HG03520 (cell line): ENCODE measurements at regions not wholly inside any gene's neighbourhood (a gene's known extent, or its start where the extent isn't known, plus 50 kb on each side); places are given as distances from the start of the nearest gene placed in this dataset.
"Not testable (repeated sequence)": the region's sequence is repeated elsewhere in the genome, so short reads cannot be mapped to it uniquely, and the experiment has no call there.

Source experiments
- ATAC-seq: cut with Tn5 transposase; IDR thresholded peaks from one replicate; pipeline ENCODE4 v1.9.1; 2021; ENCODE audit warnings: mild to moderate bottlenecking, moderate library complexity; ENCODE audit not compliant: unreplicated experiment

- ATAC-seq, result no peak
Measured at GRCh38 chr18:47729356-47729755, 201.1 kb downstream of the SMAD2 start.

DNA sequence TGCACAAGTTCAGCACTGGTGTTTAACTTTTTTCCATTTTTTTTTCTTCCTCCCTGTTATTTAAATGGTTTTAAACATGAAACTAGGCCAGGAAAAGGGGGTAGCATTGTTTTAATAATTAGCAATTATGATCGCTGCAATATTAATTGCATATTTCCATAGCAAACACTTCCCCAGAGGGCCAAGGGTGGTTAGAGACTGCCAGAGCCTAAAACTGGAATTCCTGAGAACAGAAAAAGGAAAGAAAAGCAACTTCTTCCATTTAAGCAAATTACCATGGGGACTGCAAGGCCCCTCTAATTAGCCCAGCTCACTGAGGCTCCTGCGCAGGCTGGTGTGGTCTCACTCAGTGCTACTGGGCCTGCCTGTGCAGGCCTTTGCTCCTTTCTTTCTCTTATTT lies 201.5 kb downstream of the SMAD2 start:
- ATAC-seq, result no peak

GRCh38 chr18:47727409-47727808 lies 203.1 kb downstream of the SMAD2 start:
- ATAC-seq, result no peak

GRCh38 chr18:47726550-47726949 lies 203.9 kb downstream of the SMAD2 start:
- no peak for ATAC-seq

DNA sequence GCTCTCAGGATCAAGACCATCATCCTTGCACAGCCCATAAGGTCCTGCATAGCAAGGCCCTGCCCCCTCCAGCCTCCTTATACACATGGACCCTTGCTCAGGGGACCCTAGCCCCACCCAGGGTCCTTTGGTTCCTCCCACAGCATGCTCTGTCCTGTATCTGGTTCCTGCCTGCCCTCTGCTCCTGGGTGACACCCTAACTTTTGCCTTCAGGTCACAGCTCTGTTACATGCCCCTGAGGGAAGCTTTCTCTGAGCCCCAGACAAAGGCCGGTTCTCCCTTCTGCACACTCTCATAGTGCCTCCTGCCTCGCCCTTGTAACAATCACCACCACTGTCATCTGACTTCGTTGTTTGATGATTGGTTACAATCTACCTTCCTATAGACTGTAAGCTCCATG lies 204.8 kb downstream of the SMAD2 start:
- no peak for ATAC-seq

DNA sequence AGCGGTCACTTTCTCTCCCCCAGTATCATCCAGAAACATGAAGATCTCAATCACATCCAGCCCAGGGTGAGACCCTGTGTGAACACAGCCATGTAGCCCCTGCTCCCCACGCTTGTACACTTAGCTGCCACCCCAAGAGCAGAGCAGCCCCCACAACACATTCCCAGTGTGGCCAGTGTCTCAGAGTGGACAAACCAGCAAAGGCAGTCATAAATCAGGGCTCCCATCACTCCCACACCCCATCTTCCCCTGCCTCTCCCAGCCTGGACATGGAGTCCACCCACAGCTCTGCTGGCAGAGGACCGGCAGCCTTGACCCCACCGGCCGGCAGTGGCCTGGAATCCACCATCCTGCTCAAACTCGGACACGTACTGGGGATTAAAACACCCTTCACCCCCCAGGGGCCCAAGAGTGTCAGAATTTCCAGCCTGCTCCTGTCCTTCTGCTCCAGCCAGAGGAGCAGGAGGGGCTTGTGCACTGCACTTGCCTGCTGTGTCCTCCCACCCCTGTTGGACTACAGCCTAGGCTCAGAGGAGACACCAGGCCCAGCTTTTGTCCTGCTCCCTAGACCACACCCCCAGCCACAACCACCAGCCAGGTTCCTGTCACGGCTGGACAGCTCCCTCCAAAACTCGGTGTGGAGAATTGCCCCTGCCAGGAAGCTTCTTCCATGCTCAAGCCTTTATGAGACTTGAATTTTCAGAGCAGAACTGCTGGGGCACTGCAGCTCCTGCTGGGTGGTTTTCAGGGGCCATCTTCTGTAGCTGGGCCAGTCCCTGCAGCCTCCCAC lies 206.1 kb downstream of the SMAD2 start:
- ATAC-seq, result no peak

DNA sequence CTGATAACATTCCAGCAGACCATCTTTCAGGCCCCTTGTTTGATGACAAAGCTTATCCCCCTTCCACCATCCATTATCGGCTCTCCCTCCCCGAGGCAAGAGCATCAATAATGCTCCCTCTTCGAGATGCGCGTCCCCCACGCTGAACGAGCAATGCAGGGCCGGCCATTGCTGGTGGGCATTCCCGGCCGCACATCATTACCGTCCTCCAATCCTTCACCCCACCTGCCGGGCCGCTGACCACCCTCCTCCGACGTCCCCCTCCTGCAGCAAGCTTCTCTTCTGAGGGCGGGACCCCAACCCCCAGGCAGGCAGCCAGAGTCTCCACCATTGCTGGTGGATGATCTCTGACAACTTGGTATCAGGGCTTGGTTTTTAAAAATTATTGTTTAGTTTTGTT lies 208.6 kb downstream of the SMAD2 start:
- no peak for ATAC-seq

GRCh38 chr18:47720741-47721140 lies 209.7 kb downstream of the SMAD2 start:
- no peak for ATAC-seq

DNA sequence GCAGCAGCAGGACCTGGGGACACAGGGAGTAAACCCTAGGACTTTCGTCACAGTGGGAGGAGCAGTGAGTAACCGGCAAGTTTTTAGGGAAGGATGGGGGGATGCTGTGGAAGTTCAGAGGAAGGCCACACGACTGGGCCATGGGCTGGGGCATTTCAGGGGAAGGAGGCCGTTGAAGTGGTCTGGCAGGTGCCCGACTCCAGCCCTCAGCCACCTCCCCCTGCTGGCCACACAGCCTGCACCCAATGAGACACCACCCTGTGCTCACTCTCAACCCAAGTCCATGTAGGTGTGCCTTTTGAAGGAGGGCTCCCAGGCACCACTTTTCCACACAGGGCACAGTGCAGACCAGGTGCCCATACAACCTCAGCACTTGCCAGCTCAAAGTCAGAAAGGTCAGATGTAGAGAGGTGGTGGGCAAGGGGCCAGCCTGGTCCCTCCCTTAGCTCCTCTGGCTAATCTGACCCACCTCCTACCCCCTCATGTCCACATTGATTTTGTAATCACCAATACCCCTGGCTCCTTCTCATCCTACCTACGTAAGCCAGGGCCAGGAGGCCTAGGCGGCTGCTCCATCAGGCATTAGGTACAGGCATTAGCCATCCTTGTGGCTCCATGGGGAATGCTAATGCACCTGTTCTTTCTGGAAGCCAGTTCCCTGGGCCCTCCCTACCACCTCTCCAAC lies 211.2 kb downstream of the SMAD2 start:
- no peak for ATAC-seq

DNA sequence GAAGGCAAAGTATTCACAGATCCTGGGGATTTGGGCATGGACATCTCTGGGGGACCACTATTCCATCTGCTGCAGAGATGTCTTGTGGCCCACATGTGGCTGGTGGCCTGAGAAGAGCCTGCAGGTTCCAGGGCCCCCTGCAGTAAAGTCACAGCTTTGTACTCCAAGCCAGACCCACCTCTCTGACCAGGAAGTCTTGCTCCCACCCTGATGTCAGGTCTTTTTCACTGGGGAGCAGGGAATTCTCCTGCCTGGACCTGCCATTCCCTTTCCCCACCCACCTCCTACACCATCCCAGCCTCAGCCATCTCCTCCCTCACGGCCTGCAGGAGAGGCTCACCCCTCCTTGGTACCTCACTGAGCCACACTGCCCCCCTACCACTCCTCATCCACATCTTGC lies 211.8 kb downstream of the SMAD2 start:
- no peak for ATAC-seq

DNA sequence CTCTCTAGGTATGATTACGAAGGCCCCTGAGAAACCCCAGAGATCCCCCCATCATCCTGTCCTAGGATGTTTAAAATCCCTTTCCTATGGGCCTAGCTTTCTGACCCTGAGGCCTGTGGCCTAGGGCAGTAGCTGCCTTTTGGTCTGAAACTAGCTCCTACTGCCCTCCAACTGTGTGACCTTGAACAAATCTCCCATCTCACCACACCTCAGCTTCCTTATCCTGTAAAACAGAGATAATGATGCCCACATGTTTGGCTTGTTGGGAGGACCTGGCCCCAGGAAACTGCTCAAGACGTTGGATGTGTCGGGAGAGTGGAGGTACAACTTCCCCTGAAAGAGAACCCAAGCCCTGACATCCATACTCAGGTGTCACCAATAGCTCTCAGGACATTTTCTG lies 213.2 kb downstream of the SMAD2 start:
- no peak for ATAC-seq

GRCh38 chr18:47716632-47717185 lies 213.8 kb downstream of the SMAD2 start:
- no peak for ATAC-seq

GRCh38 chr18:47710451-47710850 lies 220.0 kb downstream of the SMAD2 start:
- no peak for ATAC-seq

GRCh38 chr18:47709556-47709955 lies 220.9 kb downstream of the SMAD2 start:
- no peak for ATAC-seq

- no peak for ATAC-seq
Measured at GRCh38 chr18:47708206-47708605, 222.3 kb downstream of the SMAD2 start.

DNA sequence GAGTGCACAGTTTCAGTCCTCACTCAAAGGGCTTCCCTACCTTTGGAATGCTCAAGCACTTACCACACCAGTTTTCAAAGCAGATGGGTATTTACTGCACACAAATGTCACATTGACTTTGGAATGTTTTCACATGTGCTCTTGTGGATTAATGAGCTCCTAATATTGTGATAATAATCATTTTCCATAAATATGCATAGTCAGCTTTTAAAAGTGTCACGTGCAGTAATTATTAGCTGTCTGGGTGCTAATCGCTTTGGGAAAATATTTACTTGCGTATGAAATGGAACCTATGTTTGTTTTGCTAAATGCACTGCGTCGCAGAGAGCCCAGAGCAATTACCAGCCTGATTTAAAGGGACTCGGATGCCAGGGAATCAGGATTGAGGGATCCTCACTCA lies 229.3 kb downstream of the SMAD2 start:
- no peak for ATAC-seq

- no peak for ATAC-seq
Measured at GRCh38 chr18:47696870-47697269, 233.6 kb downstream of the SMAD2 start.

DNA sequence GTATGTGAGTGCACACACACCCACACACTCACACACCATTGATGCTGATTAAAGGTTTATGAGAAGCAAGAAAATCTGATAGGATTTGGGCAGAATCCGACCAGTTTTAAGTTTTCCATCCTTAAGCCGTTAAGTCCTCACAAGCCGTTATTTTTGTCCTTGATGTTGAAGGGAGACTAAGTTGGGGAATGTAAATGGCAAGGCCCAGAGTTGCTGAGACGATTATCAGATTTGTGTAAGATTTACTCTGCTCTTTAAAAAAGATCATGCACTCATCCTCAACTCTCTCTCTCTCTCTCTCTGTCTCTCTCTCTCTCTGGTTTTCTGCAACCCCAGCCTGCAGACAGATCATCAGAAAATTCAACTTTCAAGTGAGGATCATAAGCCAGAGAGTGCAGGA lies 238.8 kb downstream of the SMAD2 start:
- ATAC-seq, result no peak

DNA sequence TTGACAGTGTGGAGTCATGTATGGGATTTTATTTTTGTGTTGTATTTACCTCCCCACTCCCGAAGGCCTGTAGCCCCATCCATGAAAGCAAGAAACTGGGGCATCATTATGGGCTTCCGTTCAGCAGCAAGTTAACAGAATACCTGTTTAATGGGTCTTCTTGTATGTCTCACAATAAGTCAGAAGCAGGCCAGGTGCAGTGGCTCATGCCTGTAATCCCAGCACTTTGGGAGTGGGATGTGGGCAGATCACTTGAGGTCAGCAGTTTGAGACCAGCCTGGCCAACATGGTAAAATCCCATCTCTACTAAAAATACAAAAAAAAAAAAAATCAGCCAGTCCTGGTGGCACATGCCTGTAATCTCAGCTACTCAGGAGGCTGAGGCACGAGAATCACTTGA lies 239.7 kb downstream of the SMAD2 start:
- not testable (repeated sequence) for ATAC-seq

DNA sequence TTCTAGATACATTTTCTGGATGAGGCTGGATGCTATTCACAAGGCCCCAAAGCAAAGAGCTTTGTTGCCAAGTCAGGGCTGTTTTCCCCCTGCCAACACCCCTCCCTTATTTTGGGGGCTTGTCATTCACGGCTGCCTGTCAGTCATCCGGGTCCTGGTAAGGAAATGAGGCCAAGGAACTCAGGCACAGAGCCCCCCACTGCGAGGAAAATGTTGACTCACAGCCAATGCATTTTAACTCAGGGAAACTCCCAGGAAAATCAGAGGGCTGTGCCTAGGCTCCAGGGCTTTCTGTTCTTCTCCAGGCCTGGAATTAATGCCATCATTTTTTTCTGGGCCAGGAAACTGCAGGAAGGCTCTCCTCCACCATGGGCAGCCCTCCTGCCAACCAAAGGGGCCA lies 241.1 kb downstream of the SMAD2 start:
- no peak for ATAC-seq

DNA sequence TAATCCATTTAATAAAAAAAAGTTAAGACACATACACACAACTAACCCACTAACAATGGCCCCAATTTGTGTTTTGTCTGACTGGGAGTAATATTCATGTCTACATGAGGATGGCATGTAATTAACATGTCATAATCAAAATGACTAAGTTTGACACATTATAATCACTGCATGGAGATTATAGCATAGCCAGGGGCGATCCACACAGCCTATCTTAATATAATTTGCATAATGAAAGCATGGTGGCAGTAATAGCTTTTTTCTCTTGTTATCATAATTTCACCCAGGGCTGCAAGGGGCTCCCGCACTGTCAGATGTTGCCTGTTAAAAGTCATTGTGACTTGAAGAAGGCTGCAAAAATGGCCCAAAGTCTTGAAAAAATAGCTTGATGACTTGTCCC lies 243.7 kb downstream of the SMAD2 start:
- no peak for ATAC-seq

DNA sequence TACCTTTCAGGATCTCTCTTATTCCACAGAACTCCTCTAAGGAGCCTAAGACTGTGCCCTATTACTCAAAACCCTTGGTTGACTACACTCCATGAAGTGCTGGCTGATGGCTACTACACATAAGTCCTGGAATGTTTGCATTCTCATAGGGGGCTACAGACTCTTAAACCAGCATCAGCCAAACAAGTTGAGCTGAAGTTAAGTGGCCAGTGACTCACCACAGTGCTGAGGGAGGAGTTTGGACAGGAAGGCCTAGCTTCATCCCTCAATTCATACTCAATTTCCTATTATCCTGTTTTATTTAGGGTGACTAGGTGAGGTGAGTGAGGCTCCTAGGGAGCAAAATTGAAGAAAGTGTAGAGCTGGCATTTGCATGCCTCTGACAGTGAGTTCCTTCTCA lies 246.7 kb downstream of the SMAD2 start:
- ATAC-seq, result no peak
